Subcutaneous abdominal adipose tissue (tissue), 5 donors: ENCODE measurements at regions not wholly inside any gene's neighbourhood (a gene's known extent, or its start where the extent isn't known, plus 50 kb on each side); places are given as distances from the start of the nearest gene placed in this dataset.

Experiments
- H3K27ac ChIP-seq: one replicate; pipeline ENCODE4 v1.7.0; 2013; ENCODE audit warnings: low read depth, mild to moderate bottlenecking, inconsistent platforms, low read length, moderate library complexity
- H3K27me3 ChIP-seq, 5 donors: one replicate each; pipeline ENCODE4 v1.7.0; 2013; ENCODE audit warnings: low read length in 5 of 5, inconsistent platforms in 1 of 5; ENCODE audit not compliant: control insufficient read depth in 5 of 5, insufficient read depth in 4 of 5
- H3K36me3 ChIP-seq, 5 donors: one replicate each; pipeline ENCODE4 v1.7.0; 2013; ENCODE audit warnings: low read length in 5 of 5; ENCODE audit not compliant: control insufficient read depth in 5 of 5, insufficient read depth in 5 of 5
- H3K4me1 ChIP-seq, 5 donors: one replicate each; pipeline ENCODE4 v1.7.0; 2013; ENCODE audit warnings: low read length in 5 of 5, mild to moderate bottlenecking in 3 of 5, moderate library complexity in 1 of 5; ENCODE audit not compliant: control insufficient read depth in 5 of 5, insufficient read depth in 5 of 5
- H3K4me3 ChIP-seq, 5 donors: one replicate each; pipeline ENCODE4 v1.7.0; 2013; ENCODE audit warnings: low read length in 5 of 5, low read depth in 1 of 5
- H3K9ac ChIP-seq, 5 donors: one replicate each; pipeline ENCODE4 v1.7.0; 2013; ENCODE audit warnings: low read length in 5 of 5, mild to moderate bottlenecking in 4 of 5, moderate library complexity in 3 of 5
- H3K9me3 ChIP-seq, 5 donors: one replicate each; pipeline ENCODE4 v1.7.0; 2013; ENCODE audit warnings: low read length in 5 of 5; ENCODE audit not compliant: control insufficient read depth in 5 of 5
- donor health status: healthy.
- donor health status: healthy.
- donor health status: healthy.
- donor health status: healthy.
- donor health status: healthy.

- H3K36me3 ChIP-seq, result no peaks in the 10 kb centered on the region
Measured at GRCh38 chr1:64357422-64357821, 112.5 kb upstream of the CACHD1 start.

DNA sequence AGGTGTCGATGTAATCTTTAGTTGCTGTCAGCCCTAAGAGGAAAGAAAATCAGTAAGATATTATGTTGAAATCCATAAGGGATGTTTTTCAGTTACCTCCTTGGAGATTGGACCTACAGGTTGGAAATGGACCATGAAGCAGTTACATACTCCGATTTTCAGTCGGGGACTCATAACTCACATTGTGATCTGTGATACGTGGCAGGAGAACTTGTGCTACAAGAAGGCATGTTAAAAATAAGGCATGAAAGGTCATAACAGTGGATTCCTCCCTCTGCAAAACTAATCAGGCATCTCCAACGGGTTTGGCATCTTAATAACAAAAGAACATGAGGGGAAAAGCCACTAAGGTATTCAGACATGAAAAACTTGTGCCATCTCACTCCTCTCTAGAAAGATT, 111.2 kb upstream of the CACHD1 start:
- Histone ChIP-seq H3K36me3 (no peaks in the 10 kb centered on the region), H3K27me3 (no peaks in the 10 kb centered on the region), H3K27ac (no peak overlapping the region), H3K9me3 (no peaks in the 10 kb centered on the region), H3K4me1 (peaks cover 0 to 11% (median 5%) of the 10 kb centered on the region in 5 donors), H3K9ac (no peak overlapping the region), H3K4me3 (no peak overlapping the region)

More at GRCh38 chr1:64357422-64357821, 112.5 kb upstream of the CACHD1 start:
- Histone ChIP-seq H3K9ac (no peak overlapping the region), H3K4me3 (no peak overlapping the region), H3K9me3 (no peaks in the 10 kb centered on the region), H3K4me1 (peaks cover 0 to 9% (median 5%) of the 10 kb centered on the region in 5 donors), H3K27me3 (no peaks in the 10 kb centered on the region), H3K27ac (no peak overlapping the region)

DNA sequence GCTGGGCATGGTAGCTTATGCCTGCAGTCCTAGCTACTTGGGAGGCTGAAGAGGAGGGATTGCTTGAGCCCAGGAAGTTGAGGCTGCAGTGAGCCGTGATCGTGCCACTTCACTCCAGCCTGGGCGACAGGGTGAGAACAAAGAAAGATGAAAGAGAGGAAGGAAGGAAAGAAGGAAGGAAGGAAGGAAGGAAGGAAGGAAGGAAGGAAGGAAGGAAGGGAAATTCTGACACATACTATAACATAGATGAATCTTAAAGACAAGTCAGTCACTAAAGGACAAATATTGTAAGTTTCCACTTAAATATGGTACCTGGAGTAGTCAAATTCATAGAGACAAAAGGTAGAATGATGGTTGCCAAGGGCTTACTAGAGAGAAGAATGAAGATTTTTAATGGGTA, 108.0 kb upstream of the CACHD1 start:
- H3K4me1 ChIP-seq, result peaks cover 1 to 14% (median 12%) of the 10 kb centered on the region in 5 donors
- no peaks in the 10 kb centered on the region for H3K9me3 ChIP-seq
- H3K4me3 ChIP-seq, result no peak overlapping the region
- H3K27me3 ChIP-seq, result no peaks in the 10 kb centered on the region
- no peak overlapping the region for H3K9ac ChIP-seq
- H3K27ac ChIP-seq, result no peak overlapping the region
- no peaks in the 10 kb centered on the region for H3K36me3 ChIP-seq

DNA sequence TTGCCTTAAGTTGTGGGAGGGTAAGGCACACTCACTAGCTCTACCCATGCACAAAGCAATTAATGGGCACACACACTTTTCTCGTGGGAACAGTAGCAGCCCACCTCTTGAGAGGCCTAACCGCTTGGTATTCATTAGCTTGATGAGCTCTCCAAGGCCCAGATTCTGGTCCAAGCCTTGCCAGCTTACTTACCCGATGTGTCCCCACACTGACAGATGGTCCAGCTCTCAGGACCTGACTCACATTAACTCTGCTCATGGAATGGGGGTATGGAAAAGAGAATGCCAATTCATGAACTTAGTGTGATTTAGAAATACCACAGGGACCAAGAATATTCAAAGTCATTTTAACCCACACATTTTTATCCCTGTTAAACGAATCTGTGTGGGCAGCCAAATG, 106.8 kb upstream of the CACHD1 start:
- Histone ChIP-seq H3K4me3 (no peak overlapping the region), H3K4me1 (peaks cover 5 to 20% (median 18%) of the 10 kb centered on the region in 5 donors), H3K27ac (no peak overlapping the region), H3K9me3 (no peaks in the 10 kb centered on the region), H3K27me3 (no peaks in the 10 kb centered on the region), H3K9ac (no peak overlapping the region), H3K36me3 (no peaks in the 10 kb centered on the region)

DNA sequence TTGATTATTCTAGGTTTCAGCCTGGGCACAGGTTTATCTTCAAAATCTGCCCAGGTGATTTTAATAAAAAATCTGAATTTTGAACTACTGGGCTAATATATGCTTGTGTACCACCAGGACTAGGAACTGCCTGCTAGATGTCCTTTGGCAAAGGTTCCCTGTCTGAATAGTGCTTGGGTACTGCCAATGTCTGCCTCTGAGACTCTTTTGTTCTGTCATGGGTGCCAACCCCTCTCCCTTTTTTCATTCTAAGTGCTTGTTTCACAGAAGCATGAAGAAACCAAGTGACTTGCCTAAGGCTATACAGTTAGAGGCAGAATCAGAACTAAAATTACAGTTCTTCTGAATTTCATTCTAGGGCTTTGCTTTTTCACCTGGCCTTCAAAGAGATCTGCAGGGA, 106.3 kb upstream of the CACHD1 start:
- no peak overlapping the region for H3K27ac ChIP-seq
- H3K9me3 ChIP-seq, result no peaks in the 10 kb centered on the region
- H3K4me3 ChIP-seq, result no peak overlapping the region
- no peaks in the 10 kb centered on the region for H3K27me3 ChIP-seq
- H3K36me3 ChIP-seq, result no peaks in the 10 kb centered on the region
- H3K4me1 ChIP-seq, result peaks cover 5 to 22% (median 20%) of the 10 kb centered on the region in 5 donors
- H3K9ac ChIP-seq, result no peak overlapping the region

GRCh38 chr1:64366821-64367220, 103.1 kb upstream of the CACHD1 start:
- no peaks in the 10 kb centered on the region for H3K27me3 ChIP-seq
- no peaks in the 10 kb centered on the region for H3K9me3 ChIP-seq
- peak overlapping the region in 1 of 5 donors; percentile 31 for H3K4me3 ChIP-seq
- H3K36me3 ChIP-seq, result no peaks in the 10 kb centered on the region
- H3K4me1 ChIP-seq, result peaks cover 5 to 22% (median 20%) of the 10 kb centered on the region in 5 donors
- H3K27ac ChIP-seq, result peak overlapping the region; percentile 70
- no peak overlapping the region for H3K9ac ChIP-seq

- Histone ChIP-seq H3K36me3 (no peaks in the 10 kb centered on the region), H3K9ac (no peak overlapping the region), H3K4me1 (peaks cover 5 to 22% (median 20%) of the 10 kb centered on the region in 5 donors), H3K27me3 (no peaks in the 10 kb centered on the region), H3K27ac (no peak overlapping the region), H3K4me3 (no peak overlapping the region), H3K9me3 (no peaks in the 10 kb centered on the region)
Measured at GRCh38 chr1:64368344-64368743, 101.6 kb upstream of the CACHD1 start.

GRCh38 chr1:64378826-64379225, 91.1 kb upstream of the CACHD1 start:
- Histone ChIP-seq H3K36me3 (no peaks in the 10 kb centered on the region), H3K9ac (no peak overlapping the region), H3K27ac (no peak overlapping the region), H3K27me3 (no peaks in the 10 kb centered on the region), H3K9me3 (no peaks in the 10 kb centered on the region), H3K4me3 (no peak overlapping the region), H3K4me1 (no peaks in the 10 kb centered on the region)

DNA sequence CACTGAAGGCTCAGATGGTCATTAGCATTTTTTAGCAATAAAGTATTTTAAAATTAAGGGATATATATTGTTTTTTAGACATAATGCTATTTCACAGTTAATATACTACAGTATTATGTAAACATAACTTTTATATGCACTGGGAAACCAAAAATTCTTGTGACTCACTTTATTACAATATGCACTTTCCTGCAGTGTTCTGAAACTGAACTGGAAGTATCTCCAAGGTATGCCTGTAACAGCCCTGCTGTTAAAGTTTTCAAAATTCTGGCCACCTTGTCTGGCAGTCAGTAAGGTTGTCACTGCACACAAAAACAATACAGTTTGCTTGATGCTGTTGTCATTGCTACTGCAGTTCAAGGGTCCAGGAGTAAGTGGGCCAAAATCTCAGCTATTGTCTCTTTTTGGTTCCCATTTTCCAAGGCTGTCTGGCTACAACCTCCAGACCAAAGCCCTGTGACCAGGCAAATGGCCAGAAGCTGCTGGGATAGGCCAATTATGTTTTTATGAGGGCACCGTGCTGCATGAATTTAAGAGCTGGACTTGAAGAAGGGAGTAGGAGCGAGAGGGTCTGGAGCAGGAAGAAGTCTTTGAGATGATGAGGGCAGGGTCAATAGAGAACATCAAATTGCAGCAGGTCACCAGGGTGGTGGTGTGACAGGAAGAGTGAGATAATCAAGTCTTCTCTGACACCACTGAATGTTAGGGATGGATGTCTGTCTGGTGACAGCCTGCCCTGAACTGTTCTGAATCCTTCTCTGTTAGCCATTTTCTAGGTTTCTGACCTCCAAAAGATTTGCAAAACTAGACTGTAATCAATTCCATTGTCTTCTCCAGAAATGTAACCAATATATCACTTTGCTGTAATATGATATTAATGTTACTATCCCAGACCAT, 82.3 kb upstream of the CACHD1 start:
- H3K36me3 ChIP-seq, result no peaks in the 10 kb centered on the region
- no peak overlapping the region for H3K4me3 ChIP-seq
- H3K27ac ChIP-seq, result no peak overlapping the region
- H3K9ac ChIP-seq, result no peak overlapping the region
- no peaks in the 10 kb centered on the region for H3K27me3 ChIP-seq
- H3K4me1 ChIP-seq, result peaks cover 0 to 10% (median 6%) of the 10 kb centered on the region in 5 donors
- H3K9me3 ChIP-seq, result peaks cover 0 to 3% (median 0%) of the 10 kb centered on the region in 5 donors

DNA sequence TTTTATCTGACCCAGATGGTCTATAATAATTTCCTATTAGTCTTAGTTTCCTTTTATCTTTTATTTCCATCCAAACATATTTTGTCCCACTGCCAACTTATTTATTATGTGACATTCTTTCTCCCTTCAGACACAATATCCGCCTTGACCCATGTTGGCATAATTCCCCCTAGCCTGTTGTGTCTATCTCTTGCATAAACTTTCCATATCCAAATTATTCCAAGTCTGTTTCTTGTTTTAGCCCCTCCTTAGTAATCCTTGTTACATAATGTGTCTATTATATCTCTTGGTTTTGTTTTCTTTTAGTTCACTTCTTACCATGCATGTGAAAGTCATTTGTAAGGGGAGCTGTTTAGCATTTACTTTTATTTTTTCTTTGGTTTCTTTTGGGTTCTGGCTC, 81.6 kb upstream of the CACHD1 start:
- no peak overlapping the region for H3K4me3 ChIP-seq
- H3K9me3 ChIP-seq, result peaks cover 0 to 3% (median 0%) of the 10 kb centered on the region in 5 donors
- no peaks in the 10 kb centered on the region for H3K36me3 ChIP-seq
- no peak overlapping the region for H3K9ac ChIP-seq
- no peak overlapping the region for H3K27ac ChIP-seq
- no peaks in the 10 kb centered on the region for H3K27me3 ChIP-seq
- peaks cover 0 to 10% (median 6%) of the 10 kb centered on the region in 5 donors for H3K4me1 ChIP-seq
